HepG2 (cell line): ENCODE measurements at regions not wholly inside any gene's neighbourhood (a gene's known extent, or its start where the extent isn't known, plus 50 kb on each side); places are given as distances from the start of the nearest gene placed in this dataset.

Source experiments
- ETV5 ChIP-seq: IDR thresholded peaks from 2 replicates; pipeline ENCODE4 v1.6.1; 2018; ENCODE audit warnings: missing biosample characterization, missing genetic modification reagents, inconsistent platforms, borderline replicate concordance
- HNF4G ChIP-seq, 2 experiments: sonication (generic) in 1 of 2; formaldehyde crosslinking in 1 of 2; IDR thresholded peaks; 2 replicates each; pipeline versions ENCODE4 v1.4.0 to v1.6.1; 2011 to 2020; ENCODE audit warnings: borderline replicate concordance in 2 of 2, low read depth in 2 of 2, mild to moderate bottlenecking in 2 of 2, low read length in 1 of 2, missing genetic modification reagents in 1 of 2, moderate library complexity in 1 of 2
- PHF21A ChIP-seq: sonication (generic); formaldehyde crosslinking; IDR thresholded peaks from 2 replicates; pipeline ENCODE4 v1.5.0; 2020; ENCODE audit warnings: mild to moderate bottlenecking, missing genetic modification reagents
- RNF2 ChIP-seq: fragments of 450-650 bp; conservative IDR thresholded peaks from 2 replicates; pipeline ENCODE4 v1.6.1; 2016; ENCODE audit warnings: low read depth
- TCF7 ChIP-seq: sonication (generic); IDR thresholded peaks from 2 replicates; pipeline ENCODE4 v1.6.1; 2016; ENCODE audit warnings: antibody characterized with exemption, low read depth
- TGIF2 ChIP-seq: IDR thresholded peaks from 2 replicates; pipeline ENCODE4 v1.6.1; 2016; ENCODE audit warnings: control low read depth, missing compliant biosample characterization
- ZNF264 ChIP-seq: sonication (generic); formaldehyde crosslinking; IDR thresholded peaks from 2 replicates; pipeline ENCODE4 v1.4.0; 2020; ENCODE audit warnings: missing genetic modification reagents
- ZNF44 ChIP-seq: sonication (generic); formaldehyde crosslinking; IDR thresholded peaks from 2 replicates; pipeline ENCODE4 v1.5.1; 2020; ENCODE audit warnings: mild to moderate bottlenecking, missing genetic modification reagents
- ZNF562 ChIP-seq: sonication (generic); formaldehyde crosslinking; IDR thresholded peaks from 2 replicates; pipeline ENCODE4 v1.8.0; 2022; ENCODE audit warnings: missing genetic modification reagents, borderline replicate concordance
- ZNF615 ChIP-seq: sonication (generic); formaldehyde crosslinking; IDR thresholded peaks from 2 replicates; pipeline ENCODE4 v1.5.0; 2020; ENCODE audit warnings: mild to moderate bottlenecking, missing genetic modification reagents, borderline replicate concordance
- ZNF792 ChIP-seq: IDR thresholded peaks from 2 replicates; pipeline ENCODE4 v1.6.1; 2016
- TF ChIP-seq, protein P1 (sequence below): sonication (generic); formaldehyde crosslinking; conservative IDR thresholded peaks from 2 replicates; pipeline ENCODE4 v1.4.0; 2020; ENCODE audit warnings: mild to moderate bottlenecking, missing genetic modification reagents, moderate library complexity
- TF ChIP-seq, protein P2 (sequence below): sonication (generic); formaldehyde crosslinking; IDR thresholded peaks from 2 replicates; pipeline ENCODE4 v1.5.1; 2020; ENCODE audit warnings: missing genetic modification reagents, mild to moderate bottlenecking, borderline replicate concordance
- TF ChIP-seq, protein P3 (sequence below): sonication (generic); formaldehyde crosslinking; IDR thresholded peaks from 2 replicates; pipeline ENCODE4 v1.4.0; 2020; ENCODE audit warnings: missing genetic modification reagents; ENCODE audit errors: not compliant biosample characterization
- TF ChIP-seq, protein P4 (sequence below): sonication (generic); formaldehyde crosslinking; IDR thresholded peaks from 2 replicates; pipeline ENCODE4 v1.4.0; 2020; ENCODE audit warnings: missing genetic modification reagents, low read depth, mild to moderate bottlenecking, borderline replicate concordance
- TF ChIP-seq, protein P5 (sequence below): sonication (generic); formaldehyde crosslinking; IDR thresholded peaks from 2 replicates; pipeline ENCODE4 v1.8.0; 2022; ENCODE audit warnings: missing genetic modification reagents, mild to moderate bottlenecking, borderline replicate concordance

DNA sequence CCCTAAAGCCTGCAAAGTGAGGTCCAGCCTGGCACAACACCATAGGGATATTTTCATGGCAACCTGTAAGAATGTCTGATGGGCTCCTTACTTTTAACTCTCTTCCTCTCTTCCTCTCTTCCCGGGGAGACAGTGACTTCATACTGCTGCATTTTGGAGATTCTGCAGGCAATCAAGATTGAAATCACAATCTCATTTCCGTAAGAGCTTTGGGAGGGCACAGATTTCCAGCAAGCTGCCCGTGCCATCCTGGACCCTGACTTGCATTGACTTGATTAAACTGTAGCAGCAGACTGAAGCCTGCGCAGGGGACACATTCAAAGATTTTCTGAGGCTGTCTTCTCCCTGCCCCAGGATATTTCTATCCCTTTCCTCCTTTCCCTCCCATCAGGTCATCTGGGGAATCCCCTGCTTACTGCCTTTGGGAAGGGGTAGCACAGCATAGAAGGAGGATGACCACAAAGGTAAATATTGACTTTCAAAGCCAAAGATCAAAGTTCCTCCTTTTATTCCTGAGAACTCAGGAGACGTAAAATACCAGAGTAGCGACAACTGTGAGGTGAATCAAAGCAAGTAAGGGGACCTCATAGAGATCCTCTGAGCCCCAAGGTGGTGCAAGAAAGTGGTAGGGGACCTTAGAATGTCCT lies 504.0 kb upstream of the ARID1B start (continued):
- TF ChIP-seq ZNF264 (CRISPR knock-in tag) = no peak
- TF ChIP-seq, protein P1, sequence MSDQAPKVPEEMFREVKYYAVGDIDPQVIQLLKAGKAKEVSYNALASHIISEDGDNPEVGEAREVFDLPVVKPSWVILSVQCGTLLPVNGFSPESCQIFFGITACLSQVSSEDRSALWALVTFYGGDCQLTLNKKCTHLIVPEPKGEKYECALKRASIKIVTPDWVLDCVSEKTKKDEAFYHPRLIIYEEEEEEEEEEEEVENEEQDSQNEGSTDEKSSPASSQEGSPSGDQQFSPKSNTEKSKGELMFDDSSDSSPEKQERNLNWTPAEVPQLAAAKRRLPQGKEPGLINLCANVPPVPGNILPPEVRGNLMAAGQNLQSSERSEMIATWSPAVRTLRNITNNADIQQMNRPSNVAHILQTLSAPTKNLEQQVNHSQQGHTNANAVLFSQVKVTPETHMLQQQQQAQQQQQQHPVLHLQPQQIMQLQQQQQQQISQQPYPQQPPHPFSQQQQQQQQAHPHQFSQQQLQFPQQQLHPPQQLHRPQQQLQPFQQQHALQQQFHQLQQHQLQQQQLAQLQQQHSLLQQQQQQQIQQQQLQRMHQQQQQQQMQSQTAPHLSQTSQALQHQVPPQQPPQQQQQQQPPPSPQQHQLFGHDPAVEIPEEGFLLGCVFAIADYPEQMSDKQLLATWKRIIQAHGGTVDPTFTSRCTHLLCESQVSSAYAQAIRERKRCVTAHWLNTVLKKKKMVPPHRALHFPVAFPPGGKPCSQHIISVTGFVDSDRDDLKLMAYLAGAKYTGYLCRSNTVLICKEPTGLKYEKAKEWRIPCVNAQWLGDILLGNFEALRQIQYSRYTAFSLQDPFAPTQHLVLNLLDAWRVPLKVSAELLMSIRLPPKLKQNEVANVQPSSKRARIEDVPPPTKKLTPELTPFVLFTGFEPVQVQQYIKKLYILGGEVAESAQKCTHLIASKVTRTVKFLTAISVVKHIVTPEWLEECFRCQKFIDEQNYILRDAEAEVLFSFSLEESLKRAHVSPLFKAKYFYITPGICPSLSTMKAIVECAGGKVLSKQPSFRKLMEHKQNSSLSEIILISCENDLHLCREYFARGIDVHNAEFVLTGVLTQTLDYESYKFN (CRISPR knock-in tag) = peak; percentile 60
- TF ChIP-seq ZNF44 = no peak
- no peak for TF ChIP-seq ETV5 (CRISPR knock-in tag)
- peak; percentile 37; the same call in 1 of the 2 replicates for TF ChIP-seq TCF7
- no peak for TF ChIP-seq TGIF2 (CRISPR knock-in tag)
- TF ChIP-seq ZNF615 (CRISPR knock-in tag) = no peak
- TF ChIP-seq, protein P2, sequence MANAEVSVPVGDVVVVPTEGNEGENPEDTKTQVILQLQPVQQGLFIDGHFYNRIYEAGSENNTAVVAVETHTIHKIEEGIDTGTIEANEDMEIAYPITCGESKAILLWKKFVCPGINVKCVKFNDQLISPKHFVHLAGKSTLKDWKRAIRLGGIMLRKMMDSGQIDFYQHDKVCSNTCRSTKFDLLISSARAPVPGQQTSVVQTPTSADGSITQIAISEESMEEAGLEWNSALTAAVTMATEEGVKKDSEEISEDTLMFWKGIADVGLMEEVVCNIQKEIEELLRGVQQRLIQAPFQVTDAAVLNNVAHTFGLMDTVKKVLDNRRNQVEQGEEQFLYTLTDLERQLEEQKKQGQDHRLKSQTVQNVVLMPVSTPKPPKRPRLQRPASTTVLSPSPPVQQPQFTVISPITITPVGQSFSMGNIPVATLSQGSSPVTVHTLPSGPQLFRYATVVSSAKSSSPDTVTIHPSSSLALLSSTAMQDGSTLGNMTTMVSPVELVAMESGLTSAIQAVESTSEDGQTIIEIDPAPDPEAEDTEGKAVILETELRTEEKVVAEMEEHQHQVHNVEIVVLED (CRISPR knock-in tag) = no peak
- TF ChIP-seq HNF4G (IDR thresholded peaks at IDR 0.05; ENCODE audit: borderline replicate concordance, low read depth, low read length) = no peak
- no peak for TF ChIP-seq HNF4G (CRISPR knock-in tag; IDR thresholded peaks at IDR 0.05; ENCODE audit: borderline replicate concordance, low read depth)
- no peak for TF ChIP-seq RNF2
- TF ChIP-seq, protein P3, sequence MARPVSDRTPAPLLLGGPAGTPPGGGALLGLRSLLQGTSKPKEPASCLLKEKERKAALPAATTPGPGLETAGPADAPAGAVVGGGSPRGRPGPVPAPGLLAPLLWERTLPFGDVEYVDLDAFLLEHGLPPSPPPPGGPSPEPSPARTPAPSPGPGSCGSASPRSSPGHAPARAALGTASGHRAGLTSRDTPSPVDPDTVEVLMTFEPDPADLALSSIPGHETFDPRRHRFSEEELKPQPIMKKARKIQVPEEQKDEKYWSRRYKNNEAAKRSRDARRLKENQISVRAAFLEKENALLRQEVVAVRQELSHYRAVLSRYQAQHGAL (CRISPR knock-in tag) = no peak
- TF ChIP-seq PHF21A = no peak
- no peak for TF ChIP-seq ZNF792 (CRISPR knock-in tag)
- TF ChIP-seq, protein P4, sequence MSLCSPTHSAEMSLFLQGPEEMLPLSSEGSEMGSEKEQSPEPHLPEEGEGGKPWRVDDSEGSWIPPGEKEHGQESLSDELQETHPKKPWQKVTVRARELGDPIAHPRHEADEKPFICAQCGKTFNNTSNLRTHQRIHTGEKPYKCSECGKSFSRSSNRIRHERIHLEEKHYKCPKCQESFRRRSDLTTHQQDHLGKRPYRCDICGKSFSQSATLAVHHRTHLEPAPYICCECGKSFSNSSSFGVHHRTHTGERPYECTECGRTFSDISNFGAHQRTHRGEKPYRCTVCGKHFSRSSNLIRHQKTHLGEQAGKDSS (CRISPR knock-in tag) = no peak
- TF ChIP-seq ZNF562 (CRISPR knock-in tag) = no peak
- TF ChIP-seq, protein P5, sequence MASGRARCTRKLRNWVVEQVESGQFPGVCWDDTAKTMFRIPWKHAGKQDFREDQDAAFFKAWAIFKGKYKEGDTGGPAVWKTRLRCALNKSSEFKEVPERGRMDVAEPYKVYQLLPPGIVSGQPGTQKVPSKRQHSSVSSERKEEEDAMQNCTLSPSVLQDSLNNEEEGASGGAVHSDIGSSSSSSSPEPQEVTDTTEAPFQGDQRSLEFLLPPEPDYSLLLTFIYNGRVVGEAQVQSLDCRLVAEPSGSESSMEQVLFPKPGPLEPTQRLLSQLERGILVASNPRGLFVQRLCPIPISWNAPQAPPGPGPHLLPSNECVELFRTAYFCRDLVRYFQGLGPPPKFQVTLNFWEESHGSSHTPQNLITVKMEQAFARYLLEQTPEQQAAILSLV (CRISPR knock-in tag) = no peak
